Suprapubic skin (tissue), 4 donors: ENCODE measurements at regions not wholly inside any gene's neighbourhood (a gene's known extent, or its start where the extent isn't known, plus 50 kb on each side); places are given as distances from the start of the nearest gene placed in this dataset.

Experiments
- DNase-seq, 2 donors: peaks; one replicate each; pipeline ENCODE4 v3.0.0-alpha.2; 2019; ENCODE audit warnings: low spot score in 2 of 2
- H3K27ac ChIP-seq: fragments of 200-600 bp; sonication (generic); one replicate; pipeline ENCODE4 v1.5.1; 2019
- H3K27me3 ChIP-seq: fragments of 200-600 bp; sonication (generic); one replicate; pipeline ENCODE4 v1.5.1; 2019
- H3K36me3 ChIP-seq: fragments of 200-600 bp; sonication (generic); one replicate; pipeline ENCODE4 v1.5.1; 2019
- H3K4me1 ChIP-seq: fragments of 200-600 bp; sonication (generic); one replicate; pipeline ENCODE4 v1.5.1; 2019
- H3K4me3 ChIP-seq: fragments of 200-600 bp; sonication (generic); one replicate; pipeline ENCODE4 v1.5.1; 2019; ENCODE audit warnings: mild to moderate bottlenecking
- H3K9me3 ChIP-seq: fragments of 200-600 bp; sonication (generic); one replicate; pipeline ENCODE4 v1.5.1; 2019
- CTCF ChIP-seq, 2 donors: fragments of 200-600 bp in 1 of 2; fragments of 450-650 bp in 1 of 2; sonication (generic) in 1 of 2; IDR thresholded peaks; one replicate each; pipeline ENCODE4 v1.5.1; 2016 to 2019; ENCODE audit warnings: antibody characterized with exemption in 2 of 2, mild to moderate bottlenecking in 1 of 2, moderate library complexity in 1 of 2
- EP300 ChIP-seq: sonication (generic); formaldehyde crosslinking; IDR thresholded peaks from one replicate; pipeline ENCODE4 v1.6.1; 2017; ENCODE audit warnings: antibody characterized with exemption
- POLR2A ChIP-seq, 2 donors: fragments of 450-650 bp; IDR thresholded peaks; one replicate each; pipeline ENCODE4 v1.6.1; 2017; ENCODE audit warnings: antibody characterized with exemption in 2 of 2, mild to moderate bottlenecking in 2 of 2, moderate library complexity in 2 of 2
- POLR2AphosphoS5 ChIP-seq, 3 donors: sonication (generic); formaldehyde crosslinking; IDR thresholded peaks; one replicate each; pipeline ENCODE4 v1.6.1; 2017; ENCODE audit warnings: antibody characterized with exemption in 3 of 3
- WGBS: methylation state at CpG from one replicate; pipeline ENCODE4 v1.1.5; 2018; 5-methylcytosine and 5-hydroxymethylcytosine counted together

GRCh38 chrX:116031331-116031730, 139.2 kb upstream of the AGTR2 start:
- Histone ChIP-seq H3K4me1 (no peaks in the 10 kb centered on the region), H3K27me3 (no peaks in the 10 kb centered on the region), H3K36me3 (no peaks in the 10 kb centered on the region), H3K9me3 (no peaks in the 10 kb centered on the region), H3K27ac (no peak overlapping the region), H3K4me3 (no peak overlapping the region)
- TF ChIP-seq EP300, result no peak
- no peak for TF ChIP-seq CTCF (IDR thresholded peaks at IDR 0.05)
- TF ChIP-seq POLR2AphosphoS5 (IDR thresholded peaks at IDR 0.05), result no peak
- TF ChIP-seq POLR2A (IDR thresholded peaks at IDR 0.05), result no peak
- DNase-seq, result no peak
- WGBS, result 67% methylated on average over 1 of the region's 1 CpG
